ENCODE measurements at regions not wholly inside any gene's neighbourhood (a gene's known extent, or its start where the extent isn't known, plus 50 kb on each side); places are given as distances from the start of the nearest gene placed in this dataset.

GRCh38 chr14:101231828-101232227, 328.3 kb upstream of the RTL1 start:
- DNase-seq (ENCODE audit: low spot score): no peak

DNA sequence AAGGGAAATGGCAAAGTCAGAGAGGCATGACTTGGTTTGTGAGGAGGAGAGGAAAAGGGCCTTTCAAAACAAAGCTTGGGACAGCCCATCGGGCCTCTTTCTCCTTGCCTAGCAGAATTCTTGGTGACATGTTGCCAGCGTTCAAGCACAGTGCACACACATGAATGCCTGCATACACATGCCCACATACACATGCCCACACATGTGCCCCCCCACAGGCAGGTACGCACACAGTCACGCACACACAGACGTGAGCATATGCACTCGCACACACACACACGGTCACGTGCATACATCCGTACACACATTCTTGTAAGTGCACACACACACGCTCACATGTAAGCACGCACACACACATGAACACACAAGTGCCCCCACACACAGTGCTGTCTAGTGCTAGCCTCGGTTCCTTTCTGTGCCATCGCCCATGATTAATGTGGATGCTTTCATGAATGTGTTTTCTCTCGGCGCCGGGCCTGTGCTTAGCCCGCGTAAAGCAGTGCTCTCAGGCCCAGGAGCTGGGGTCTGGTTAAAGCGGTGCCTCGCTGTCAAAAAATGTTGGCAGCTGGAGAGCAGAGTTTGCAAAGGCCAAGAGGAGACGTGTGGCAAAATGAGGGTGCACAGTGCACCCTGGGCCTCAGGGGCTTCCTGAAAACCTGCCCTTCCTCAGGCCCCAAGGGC, 328.8 kb upstream of the DIO3 start:
- TF ChIP-seq POLR2AphosphoS5 (IDR thresholded peaks at IDR 0.05) (no peak), POLR2A (IDR thresholded peaks at IDR 0.05) (no peak), CTCF (IDR thresholded peaks at IDR 0.05) (no peak)
- Histone ChIP-seq H3K27me3 (replicated peaks; ENCODE audit: insufficient read depth) (no peaks in the 10 kb centered on the region), H3K4me1 (replicated peaks) (no peaks in the 10 kb centered on the region), H3K36me3 (no peaks in the 10 kb centered on the region), H3K9me3 (no peaks in the 10 kb centered on the region), H3K27ac (no peak overlapping the region), H3K4me3 (no peak overlapping the region)
- no peak for DNase-seq (ENCODE audit: low spot score)
- 80% methylated on average over 21 of the region's 21 CpGs for WGBS
- intact Hi-C loops (cut with DNase I): loop anchor here (10.0 kb wide), 1 partner anchor 132 kb away; no protein-coding TSS in a partner anchor

More at GRCh38 chr14:101231828-101232227, 328.3 kb upstream of the RTL1 start:
- intact Hi-C loops (cut with DNase I): loop anchor here (10.0 kb wide), 1 partner anchor 133 kb away; no protein-coding TSS in a partner anchor
- Histone ChIP-seq H3K4me1 (replicated peaks) (no peaks in the 10 kb centered on the region), H3K27ac (no peak overlapping the region), H3K9me3 (no peaks in the 10 kb centered on the region), H3K27me3 (replicated peaks; ENCODE audit: insufficient read depth) (no peaks in the 10 kb centered on the region), H3K36me3 (no peaks in the 10 kb centered on the region), H3K4me3 (no peak overlapping the region)
- 92% methylated on average over 4 of the region's 4 CpGs for WGBS
- TF ChIP-seq POLR2A (IDR thresholded peaks at IDR 0.05): no peak
- no peak for TF ChIP-seq POLR2AphosphoS5 (IDR thresholded peaks at IDR 0.05)
- TF ChIP-seq CTCF (IDR thresholded peaks at IDR 0.05): no peak

GRCh38 chr14:101233021-101233366, 328.3 kb upstream of the DIO3 start:
- Histone ChIP-seq H3K4me1 (replicated peaks) (no peaks in the 10 kb centered on the region), H3K36me3 (no peaks in the 10 kb centered on the region), H3K27me3 (replicated peaks; ENCODE audit: insufficient read depth) (no peaks in the 10 kb centered on the region), H3K4me3 (no peak overlapping the region), H3K9me3 (no peaks in the 10 kb centered on the region), H3K27ac (no peak overlapping the region)
- intact Hi-C loops (cut with DNase I): loop anchor here (10.0 kb wide), 1 partner anchor 132 kb away; no protein-coding TSS in a partner anchor
- WGBS: 57% methylated on average over 15 of the region's 15 CpGs
- DNase-seq (ENCODE audit: low spot score): no peak
- TF ChIP-seq CTCF (IDR thresholded peaks at IDR 0.05) (no peak), POLR2AphosphoS5 (IDR thresholded peaks at IDR 0.05) (no peak), POLR2A (IDR thresholded peaks at IDR 0.05) (no peak)

DNA sequence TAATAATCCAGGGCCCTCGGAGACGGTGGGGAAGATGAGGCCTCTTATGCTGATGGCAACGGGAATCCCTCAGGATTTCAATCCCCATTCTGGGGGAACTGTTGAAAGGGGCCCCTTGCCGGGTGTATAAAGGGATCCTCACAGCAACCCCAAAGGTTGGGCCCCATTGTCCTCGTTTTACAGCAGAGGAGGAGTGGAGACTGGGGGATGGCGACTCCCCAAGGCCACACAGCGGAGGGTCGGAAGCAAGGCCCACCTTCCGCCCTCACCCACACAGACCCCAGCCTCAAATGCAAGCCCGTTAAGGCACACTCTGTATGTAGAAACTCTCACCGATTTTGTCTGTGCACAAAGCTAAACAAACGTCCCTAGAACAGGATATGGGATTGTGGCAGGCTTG, 327.9 kb upstream of the DIO3 start:
- intact Hi-C loops (cut with DNase I): loop anchor here (10.0 kb wide), 1 partner anchor 131 kb away; no protein-coding TSS in a partner anchor
- WGBS: 81% methylated on average over 12 of the region's 12 CpGs
- Histone ChIP-seq H3K36me3 (no peaks in the 10 kb centered on the region), H3K4me1 (replicated peaks) (no peaks in the 10 kb centered on the region), H3K27me3 (replicated peaks; ENCODE audit: insufficient read depth) (no peaks in the 10 kb centered on the region), H3K4me3 (no peak overlapping the region), H3K27ac (no peak overlapping the region), H3K9me3 (no peaks in the 10 kb centered on the region)
- no peak for TF ChIP-seq POLR2A (IDR thresholded peaks at IDR 0.05)
- no peak for TF ChIP-seq CTCF (IDR thresholded peaks at IDR 0.05)
- no peak for TF ChIP-seq POLR2AphosphoS5 (IDR thresholded peaks at IDR 0.05)
- no peak for DNase-seq (ENCODE audit: low spot score)

GRCh38 chr14:101233808-101234207, 327.5 kb upstream of the DIO3 start:
- no peak overlapping the region for H3K27ac ChIP-seq
- H3K4me1 ChIP-seq (replicated peaks): no peaks in the 10 kb centered on the region
- no peak for DNase-seq (ENCODE audit: low spot score)
- TF ChIP-seq POLR2A (IDR thresholded peaks at IDR 0.05) (no peak), CTCF (IDR thresholded peaks at IDR 0.05) (no peak), POLR2AphosphoS5 (IDR thresholded peaks at IDR 0.05) (no peak)
- WGBS: 95% methylated on average over 7 of the region's 7 CpGs
- no peak overlapping the region for H3K4me3 ChIP-seq
- H3K9me3 ChIP-seq: no peaks in the 10 kb centered on the region
- intact Hi-C loops (cut with DNase I): loop anchor here (10.0 kb wide), 1 partner anchor 131 kb away; no protein-coding TSS in a partner anchor
- H3K36me3 ChIP-seq: no peaks in the 10 kb centered on the region
- no peaks in the 10 kb centered on the region for H3K27me3 ChIP-seq (replicated peaks; ENCODE audit: insufficient read depth)

Data from prostate gland (tissue), 2 donors.